ENCODE measurements at regions not wholly inside any gene's neighbourhood (a gene's known extent, or its start where the extent isn't known, plus 50 kb on each side); places are given as distances from the start of the nearest gene placed in this dataset.

GRCh38 chr11:25927411-25927953 is 404.4 kb upstream of the ANO3 start:
- H3K4me3 ChIP-seq: no peak overlapping the region
- no peaks in the 10 kb centered on the region for H3K4me1 ChIP-seq (replicated peaks)
- H3K27me3 ChIP-seq (replicated peaks): no peaks in the 10 kb centered on the region
- H3K27ac ChIP-seq: no peak overlapping the region
- no peak for DNase-seq (ENCODE audit: low read depth in 1 of 2, low spot score in 2 of 2)
- H3K9me3 ChIP-seq (replicated peaks): no peaks in the 10 kb centered on the region
- H3K36me3 ChIP-seq: no peaks in the 10 kb centered on the region

GRCh38 chr11:25928076-25928475 is 403.9 kb upstream of the ANO3 start:
- no peaks in the 10 kb centered on the region for H3K36me3 ChIP-seq
- no peak overlapping the region for H3K27ac ChIP-seq
- H3K9me3 ChIP-seq (replicated peaks): no peaks in the 10 kb centered on the region
- no peak overlapping the region for H3K4me3 ChIP-seq
- H3K27me3 ChIP-seq (replicated peaks): no peaks in the 10 kb centered on the region
- H3K4me1 ChIP-seq (replicated peaks): no peaks in the 10 kb centered on the region
- no peak for DNase-seq (ENCODE audit: low read depth in 1 of 2, low spot score in 2 of 2)

DNA sequence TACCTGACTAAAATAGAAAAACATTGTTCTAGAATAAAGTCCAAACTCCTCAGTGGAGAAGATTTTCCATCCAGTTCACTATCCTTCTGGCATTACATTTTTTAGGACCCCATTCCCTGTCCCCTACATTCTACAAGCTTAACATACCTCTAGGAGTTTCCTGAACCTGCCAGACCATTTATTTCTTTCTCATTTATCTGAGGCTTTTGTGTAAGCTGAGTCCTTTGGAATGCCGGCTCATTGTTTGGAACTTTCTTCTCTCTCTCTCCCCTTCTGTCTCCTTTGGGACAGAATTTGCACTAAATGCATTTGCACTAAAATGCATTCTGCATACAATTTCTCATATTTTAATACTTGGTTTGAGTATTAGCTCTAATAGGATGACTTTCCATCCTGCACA is 393.0 kb upstream of the ANO3 start:
- no peak overlapping the region for H3K27ac ChIP-seq
- DNase-seq (ENCODE audit: low read depth in 1 of 2, low spot score in 2 of 2): no peak
- no peaks in the 10 kb centered on the region for H3K9me3 ChIP-seq (replicated peaks)
- no peak overlapping the region for H3K4me3 ChIP-seq
- H3K4me1 ChIP-seq (replicated peaks): no peaks in the 10 kb centered on the region
- H3K27me3 ChIP-seq (replicated peaks): no peaks in the 10 kb centered on the region
- H3K36me3 ChIP-seq: no peaks in the 10 kb centered on the region

DNA sequence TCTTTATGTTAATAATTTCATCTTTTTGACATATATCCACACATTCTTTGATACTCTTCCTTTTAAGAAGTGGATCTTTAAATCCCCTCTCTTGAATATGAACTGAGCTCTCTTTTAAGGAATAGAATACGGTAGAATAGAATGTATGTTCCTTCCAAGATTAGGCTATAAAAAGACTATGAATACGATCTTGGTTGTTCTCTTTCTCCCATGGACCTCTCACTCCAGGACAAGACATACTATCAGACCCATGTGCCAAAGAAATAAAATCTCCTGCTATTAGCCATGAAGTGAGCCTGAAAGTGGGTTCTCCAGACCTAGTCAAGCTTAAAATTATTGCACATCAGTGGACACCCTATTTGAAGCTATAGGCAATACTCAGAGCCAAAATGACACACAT is 392.2 kb upstream of the ANO3 start:
- no peaks in the 10 kb centered on the region for H3K36me3 ChIP-seq
- H3K9me3 ChIP-seq (replicated peaks): no peaks in the 10 kb centered on the region
- no peak overlapping the region for H3K27ac ChIP-seq
- H3K27me3 ChIP-seq (replicated peaks): no peaks in the 10 kb centered on the region
- H3K4me1 ChIP-seq (replicated peaks): no peaks in the 10 kb centered on the region
- no peak for DNase-seq (ENCODE audit: low read depth in 1 of 2, low spot score in 2 of 2)
- H3K4me3 ChIP-seq: no peak overlapping the region

GRCh38 chr11:25941353-25941752 is 390.6 kb upstream of the ANO3 start:
- no peak overlapping the region for H3K4me3 ChIP-seq
- no peak overlapping the region for H3K27ac ChIP-seq

GRCh38 chr11:25943031-25943430 is 388.9 kb upstream of the ANO3 start:
- DNase-seq (ENCODE audit: low read depth in 1 of 2, low spot score in 2 of 2): no peak
- Histone ChIP-seq H3K9me3 (replicated peaks) (0 out of 2 replicates have a peak, but pooled peaks cover 3% of the 10 kb centered on the region), H3K4me3 (no peak overlapping the region), H3K36me3 (no peaks in the 10 kb centered on the region), H3K27me3 (replicated peaks) (no peaks in the 10 kb centered on the region), H3K4me1 (replicated peaks) (no peaks in the 10 kb centered on the region), H3K27ac (no peak overlapping the region)

More at GRCh38 chr11:25941353-25941752, 390.6 kb upstream of the ANO3 start:
- Histone ChIP-seq H3K36me3 (no peaks in the 10 kb centered on the region), H3K27me3 (replicated peaks) (no peaks in the 10 kb centered on the region), H3K4me1 (replicated peaks) (no peaks in the 10 kb centered on the region), H3K9me3 (replicated peaks) (no peaks in the 10 kb centered on the region)
- DNase-seq (ENCODE audit: low read depth in 1 of 2, low spot score in 2 of 2): no peak

GRCh38 chr11:25943777-25944661 is 387.9 kb upstream of the ANO3 start:
- Histone ChIP-seq H3K27me3 (replicated peaks) (no peaks in the 10 kb centered on the region), H3K27ac (no peak overlapping the region), H3K4me1 (replicated peaks) (no peaks in the 10 kb centered on the region), H3K36me3 (no peaks in the 10 kb centered on the region), H3K9me3 (replicated peaks) (0 out of 2 replicates have a peak, but pooled peaks cover 4% of the 10 kb centered on the region), H3K4me3 (no peak overlapping the region)
- DNase-seq (ENCODE audit: low read depth in 1 of 2, low spot score in 2 of 2): no peak

- no peaks in the 10 kb centered on the region for H3K4me1 ChIP-seq (replicated peaks)
- H3K36me3 ChIP-seq: no peaks in the 10 kb centered on the region
- H3K9me3 ChIP-seq (replicated peaks): 0 out of 2 replicates have a peak, but pooled peaks cover 4% of the 10 kb centered on the region
- DNase-seq (ENCODE audit: low read depth in 1 of 2, low spot score in 2 of 2): no peak
- H3K27me3 ChIP-seq (replicated peaks): no peaks in the 10 kb centered on the region
- H3K4me3 ChIP-seq: no peak overlapping the region
- no peak overlapping the region for H3K27ac ChIP-seq
These were observed 382.0 kb upstream of the ANO3 start for GRCh38 chr11:25949918-25950317.

DNA sequence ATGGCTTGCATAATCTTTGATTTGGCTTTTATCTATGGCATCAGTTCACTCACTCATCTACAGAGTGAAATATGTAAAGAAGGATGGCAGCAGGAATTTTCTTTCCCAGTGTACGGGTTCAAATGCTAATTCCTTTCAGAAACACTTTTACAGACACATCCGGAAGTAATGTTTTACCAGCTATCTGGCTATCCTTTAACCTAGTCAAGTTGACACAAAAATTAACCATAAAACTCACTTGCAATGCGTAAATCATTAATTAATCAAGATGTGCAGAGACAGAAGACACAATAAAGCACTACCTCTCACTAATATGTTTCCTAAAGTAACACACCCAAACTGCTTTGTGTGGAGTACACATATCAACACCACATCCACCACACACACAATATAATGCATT is 378.9 kb upstream of the ANO3 start:
- no peaks in the 10 kb centered on the region for H3K36me3 ChIP-seq
- 0 out of 2 replicates have a peak, but pooled peaks cover 2% of the 10 kb centered on the region for H3K9me3 ChIP-seq (replicated peaks)
- H3K4me3 ChIP-seq: no peak overlapping the region
- no peak for DNase-seq (ENCODE audit: low read depth in 1 of 2, low spot score in 2 of 2)
- no peaks in the 10 kb centered on the region for H3K4me1 ChIP-seq (replicated peaks)
- H3K27ac ChIP-seq: no peak overlapping the region
- H3K27me3 ChIP-seq (replicated peaks): no peaks in the 10 kb centered on the region

DNA sequence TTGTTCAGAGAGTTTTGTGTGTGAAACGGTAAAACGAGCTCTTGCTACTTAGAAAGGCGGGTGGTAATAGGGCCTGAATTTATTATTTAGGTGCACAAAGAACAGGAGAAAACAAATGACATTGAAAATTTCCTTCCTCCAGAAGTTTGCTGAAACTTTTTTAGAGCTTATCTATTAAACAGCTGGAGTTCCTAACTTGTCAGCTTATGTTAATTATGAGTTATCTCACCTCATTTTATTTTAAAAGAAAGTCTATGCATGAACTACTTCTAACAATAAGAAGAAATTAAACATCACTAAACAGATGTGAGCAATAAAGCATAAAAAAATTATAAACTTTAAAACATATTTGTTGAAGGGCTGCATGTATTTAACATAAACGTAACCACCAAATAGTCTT is 373.9 kb upstream of the ANO3 start:
- no peaks in the 10 kb centered on the region for H3K27me3 ChIP-seq (replicated peaks)
- H3K4me1 ChIP-seq (replicated peaks): no peaks in the 10 kb centered on the region
- H3K27ac ChIP-seq: no peak overlapping the region
- no peak for DNase-seq (ENCODE audit: low read depth in 1 of 2, low spot score in 2 of 2)
- H3K36me3 ChIP-seq: no peaks in the 10 kb centered on the region
- no peaks in the 10 kb centered on the region for H3K9me3 ChIP-seq (replicated peaks)
- H3K4me3 ChIP-seq: no peak overlapping the region

GRCh38 chr11:25961539-25961938 is 370.4 kb upstream of the ANO3 start:
- DNase-seq (ENCODE audit: low read depth in 1 of 2, low spot score in 2 of 2): no peak
- H3K27ac ChIP-seq: no peak overlapping the region
- H3K36me3 ChIP-seq: no peaks in the 10 kb centered on the region
- no peaks in the 10 kb centered on the region for H3K27me3 ChIP-seq (replicated peaks)
- H3K9me3 ChIP-seq (replicated peaks): no peaks in the 10 kb centered on the region
- H3K4me1 ChIP-seq (replicated peaks): no peaks in the 10 kb centered on the region
- no peak overlapping the region for H3K4me3 ChIP-seq

DNA sequence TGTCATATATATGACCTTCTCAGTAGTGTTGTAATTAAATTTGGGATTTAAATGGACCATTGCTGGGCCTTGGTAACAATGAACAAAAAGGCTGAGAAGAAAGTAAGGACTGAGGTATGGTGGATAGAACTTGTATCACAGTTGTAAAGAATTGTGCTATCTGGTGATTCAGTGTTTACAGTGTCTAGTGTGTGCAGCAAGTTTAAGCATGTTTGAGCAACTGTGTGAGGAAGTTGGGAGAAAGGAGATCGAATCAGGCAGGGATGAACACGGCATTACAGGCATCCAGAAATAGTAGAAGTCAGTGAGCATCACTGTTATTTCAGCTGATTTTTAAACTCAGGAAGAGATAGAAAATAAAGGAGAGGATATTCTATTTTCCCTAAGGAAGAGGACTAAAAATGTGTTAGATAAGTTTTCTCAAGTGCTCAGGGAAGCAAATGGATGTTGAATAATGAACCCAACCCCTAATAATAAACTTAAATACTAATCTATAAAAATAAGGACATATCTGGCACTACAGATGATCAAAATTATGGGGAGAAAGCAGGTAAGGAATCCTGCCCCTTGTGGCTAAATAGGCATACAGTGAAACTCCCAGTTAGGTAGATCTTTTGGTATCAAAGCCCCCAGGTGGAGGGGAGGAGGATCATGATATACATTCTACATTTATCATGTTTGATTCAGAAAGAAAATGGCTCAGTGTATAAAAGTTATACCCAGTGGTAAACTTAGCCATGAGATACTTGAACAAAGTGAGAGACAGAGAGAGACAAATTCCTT is 361.0 kb upstream of the ANO3 start:
- Histone ChIP-seq H3K27ac (no peak overlapping the region), H3K4me1 (replicated peaks) (no peaks in the 10 kb centered on the region), H3K27me3 (replicated peaks) (no peaks in the 10 kb centered on the region), H3K9me3 (replicated peaks) (no peaks in the 10 kb centered on the region), H3K4me3 (no peak overlapping the region), H3K36me3 (no peaks in the 10 kb centered on the region)
- no peak for DNase-seq (ENCODE audit: low read depth in 1 of 2, low spot score in 2 of 2)

- H3K9me3 ChIP-seq (replicated peaks): no peaks in the 10 kb centered on the region
- 0 out of 2 replicates have a peak, but pooled peaks cover 3% of the 10 kb centered on the region for H3K27me3 ChIP-seq (replicated peaks)
- no peaks in the 10 kb centered on the region for H3K36me3 ChIP-seq
- no peak for DNase-seq (ENCODE audit: low read depth in 1 of 2, low spot score in 2 of 2)
- H3K4me3 ChIP-seq: no peak overlapping the region
- H3K4me1 ChIP-seq (replicated peaks): no peaks in the 10 kb centered on the region
- no peak overlapping the region for H3K27ac ChIP-seq
These were observed 351.8 kb upstream of the ANO3 start for GRCh38 chr11:25980091-25980490.

DNA sequence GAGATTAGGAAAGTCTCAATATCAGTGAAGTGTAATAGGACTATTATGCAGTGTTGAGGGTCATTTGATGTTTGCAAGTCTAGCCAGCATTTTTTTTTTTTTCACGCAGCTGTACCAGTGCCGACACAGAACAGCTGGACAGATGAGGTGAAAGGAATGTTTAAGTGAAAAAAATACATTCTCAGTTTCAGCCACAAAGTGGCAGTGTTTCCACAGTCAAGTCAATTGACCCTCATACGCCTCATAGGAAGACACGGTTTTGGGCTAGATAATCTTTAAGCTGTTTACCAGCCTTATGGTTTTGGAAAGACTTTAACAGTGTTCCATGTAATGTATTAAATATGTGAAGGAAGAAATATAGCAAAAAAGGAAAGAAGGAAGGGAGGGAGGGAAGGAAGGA is 349.9 kb upstream of the ANO3 start:
- H3K4me1 ChIP-seq (replicated peaks): no peaks in the 10 kb centered on the region
- H3K36me3 ChIP-seq: no peaks in the 10 kb centered on the region
- DNase-seq (ENCODE audit: low read depth in 1 of 2, low spot score in 2 of 2): peak in 1 of 2 experiments; percentile 3
- 0 out of 2 replicates have a peak, but pooled peaks cover 3% of the 10 kb centered on the region for H3K27me3 ChIP-seq (replicated peaks)
- H3K9me3 ChIP-seq (replicated peaks): no peaks in the 10 kb centered on the region
- H3K27ac ChIP-seq: no peak overlapping the region
- H3K4me3 ChIP-seq: no peak overlapping the region

Measured in SJSA1 (cell line).